NCI-H446 treated with DMSO at 0.1 percent for 48 hours (cell line): ENCODE measurements at regions not wholly inside any gene's neighbourhood (a gene's known extent, or its start where the extent isn't known, plus 50 kb on each side); places are given as distances from the start of the nearest gene placed in this dataset.

Experiments
- DNase-seq: peaks from one replicate; lab custom pipeline; 2025; lab: John Stamatoyannopoulos, UW

DNA sequence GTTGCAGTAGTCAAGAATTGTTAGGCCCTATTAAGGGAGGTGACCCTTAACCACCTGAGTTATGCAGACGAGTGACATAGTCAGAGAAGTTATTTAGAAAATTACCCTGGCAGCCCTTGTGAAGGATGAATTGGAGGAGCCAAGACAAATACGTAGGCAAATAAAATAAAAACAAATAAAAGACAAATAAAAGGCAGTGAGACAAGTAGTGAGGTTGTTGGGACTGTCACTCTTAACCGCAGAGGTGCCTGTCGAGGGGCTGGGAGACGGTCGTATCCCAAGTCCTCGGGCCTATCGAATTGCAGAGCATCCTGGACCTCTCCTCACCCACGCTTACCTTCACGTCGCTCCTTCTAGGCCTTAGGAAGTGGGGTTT lies 58.0 kb upstream of the ZC4H2 start:
- no peak for DNase-seq
